Suprapubic skin (tissue), 3 donors: ENCODE measurements at regions not wholly inside any gene's neighbourhood (a gene's known extent, or its start where the extent isn't known, plus 50 kb on each side); places are given as distances from the start of the nearest gene placed in this dataset.

Source experiments
- CTCF ChIP-seq, 2 donors: fragments of 200-600 bp in 1 of 2; fragments of 450-650 bp in 1 of 2; sonication (generic) in 1 of 2; IDR thresholded peaks; one replicate each; pipeline ENCODE4 v1.5.1; 2016 to 2019; ENCODE audit warnings: antibody characterized with exemption in 2 of 2, mild to moderate bottlenecking in 1 of 2, moderate library complexity in 1 of 2
- EP300 ChIP-seq: sonication (generic); formaldehyde crosslinking; IDR thresholded peaks from one replicate; pipeline ENCODE4 v1.6.1; 2017; ENCODE audit warnings: antibody characterized with exemption
- POLR2A ChIP-seq, 2 donors: fragments of 450-650 bp; IDR thresholded peaks; one replicate each; pipeline ENCODE4 v1.6.1; 2017; ENCODE audit warnings: antibody characterized with exemption in 2 of 2, mild to moderate bottlenecking in 2 of 2, moderate library complexity in 2 of 2

- TF ChIP-seq CTCF (IDR thresholded peaks at IDR 0.05) (no peak), EP300 (no peak), POLR2A (IDR thresholded peaks at IDR 0.05) (no peak)
Observed at GRCh38 chr12:29012673-29013072, 136.4 kb upstream of the FAR2 start.
